ENCODE measurements at regions not wholly inside any gene's neighbourhood (a gene's known extent, or its start where the extent isn't known, plus 50 kb on each side); places are given as distances from the start of the nearest gene placed in this dataset.

GRCh38 chr17:28261219-28261618 lies 57.8 kb upstream of the TMEM97 start:
- Histone ChIP-seq H3K4me2 (ENCODE audit: low read depth, low read length) (no peak overlapping the region), H4K91ac (ENCODE audit: insufficient read depth, low read depth, low read length) (no peak overlapping the region), H4K8ac (ENCODE audit: low read depth in 2 of 2, low read length in 2 of 2) (no peak overlapping the region), H3K36me3 (ENCODE audit: control insufficient read depth, insufficient read depth, low read length) (no peaks in the 10 kb centered on the region), H3K4me1 (ENCODE audit: control insufficient read depth, insufficient read depth, low read length) (no peaks in the 10 kb centered on the region), H2AFZ (replicated peaks; ENCODE audit: low read length, poor library complexity) (no peak overlapping the region), H3K9me3 (ENCODE audit: control insufficient read depth, insufficient read depth, low read length) (peaks cover 16% of the 10 kb centered on the region), H3K4ac (ENCODE audit: low read depth, low read length) (no peak overlapping the region), H3K4me3 (ENCODE audit: insufficient read depth, low read depth, low read length) (no peak overlapping the region), H3K23ac (ENCODE audit: low read depth, low read length) (no peak overlapping the region), H4K20me1 (ENCODE audit: insufficient read depth, low read length) (no peaks in the 10 kb centered on the region), H3K14ac (replicated peaks; ENCODE audit: low read depth, low read length) (no peak overlapping the region), H2BK20ac (ENCODE audit: low read depth, low read length) (no peak overlapping the region), H2AK5ac (ENCODE audit: low read depth, low read length) (no peak overlapping the region), H3K18ac (ENCODE audit: low read depth, low read length) (no peak overlapping the region), H2BK15ac (ENCODE audit: low read depth, low read length) (no peak overlapping the region), H3K79me1 (ENCODE audit: low read depth in 1 of 2, low read length in 2 of 2) (no peaks in the 10 kb centered on the region), H3K56ac (ENCODE audit: extremely low read depth, insufficient read depth, low read length) (no peak overlapping the region), H3K27ac (ENCODE audit: insufficient read depth, low read length) (no peak overlapping the region), H2BK5ac (ENCODE audit: low read depth, low read length, poor library complexity, severe bottlenecking) (no peak overlapping the region), H3K9ac (ENCODE audit: low read depth, low read length) (no peak overlapping the region), H3K9me1 (ENCODE audit: insufficient read depth, low read length) (no peaks in the 10 kb centered on the region), H2AK9ac (replicated peaks; ENCODE audit: low read depth, low read length, poor library complexity) (no peak overlapping the region), H3K27me3 (ENCODE audit: control insufficient read depth, insufficient read depth, low read length) (peaks cover 13% of the 10 kb centered on the region), H2BK120ac (ENCODE audit: low read depth, low read length) (no peak overlapping the region), H4K5ac (ENCODE audit: low read depth, low read length) (no peak overlapping the region)
- BruUV-seq (replicated peaks) = no TSS peak
- ChIA-PET POLR2A (ENCODE audit: unreplicated experiment) (no interaction called here), CTCF (interaction anchor here (0.6 to 1.0 kb wide), 2 partner anchors 405 to 456 kb away, joined by 3 read pairs; no protein-coding TSS in a partner anchor)
- DNase-seq (no peak), ATAC-seq (ENCODE audit: low read depth) (no peak)
- TF ChIP-seq MXI1 (IDR thresholded peaks at IDR 0.05; ENCODE audit: borderline replicate concordance, low read depth, low read length) (no peak), CHD1 (IDR thresholded peaks at IDR 0.05; ENCODE audit: low read depth, low read length) (no peak), CTCF (conservative IDR thresholded peaks at IDR 0.05; ENCODE audit: low read depth, low read length) (no peak), BHLHE40 (IDR thresholded peaks at IDR 0.05; ENCODE audit: low read depth, low read length) (no peak), MAZ (IDR thresholded peaks at IDR 0.05; ENCODE audit: borderline replicate concordance, low read depth, low read length) (no peak), ELK1 (IDR thresholded peaks at IDR 0.05; ENCODE audit: borderline replicate concordance, low read depth, low read length) (no peak), NFE2L2 (IDR thresholded peaks at IDR 0.05; ENCODE audit: low read depth, low read length) (no peak), RFX5 (IDR thresholded peaks at IDR 0.05; ENCODE audit: low read depth, low read length) (no peak), MAFK (IDR thresholded peaks at IDR 0.05; ENCODE audit: low read depth, low read length) (no peak), SMC3 (IDR thresholded peaks at IDR 0.05; ENCODE audit: low read depth, low read length) (no peak), CEBPB (IDR thresholded peaks at IDR 0.05; ENCODE audit: low read depth, low read length) (no peak), FOS (IDR thresholded peaks at IDR 0.05; ENCODE audit: low read depth, low read length) (no peak), POLR2A (IDR thresholded peaks at IDR 0.05; ENCODE audit: low read depth, low read length) (no peak), RAD21 (IDR thresholded peaks at IDR 0.05; ENCODE audit: low read length) (no peak), RCOR1 (IDR thresholded peaks at IDR 0.05; ENCODE audit: insufficient replicate concordance, low read length) (no peak)
- TF ChIP-seq, protein P1, sequence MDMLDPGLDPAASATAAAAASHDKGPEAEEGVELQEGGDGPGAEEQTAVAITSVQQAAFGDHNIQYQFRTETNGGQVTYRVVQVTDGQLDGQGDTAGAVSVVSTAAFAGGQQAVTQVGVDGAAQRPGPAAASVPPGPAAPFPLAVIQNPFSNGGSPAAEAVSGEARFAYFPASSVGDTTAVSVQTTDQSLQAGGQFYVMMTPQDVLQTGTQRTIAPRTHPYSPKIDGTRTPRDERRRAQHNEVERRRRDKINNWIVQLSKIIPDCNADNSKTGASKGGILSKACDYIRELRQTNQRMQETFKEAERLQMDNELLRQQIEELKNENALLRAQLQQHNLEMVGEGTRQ (IDR thresholded peaks at IDR 0.05; ENCODE audit: low read depth, low read length) = no peak
- in situ Hi-C loops (cut with MboI; ENCODE audit: low sequenced_read_pairs) = no loop called here
- dilution Hi-C loops (cut with HindIII; ENCODE audit: low sequenced_read_pairs, unreplicated experiment) = no loop called here
- WGBS, 2 experiments (ENCODE audit: extremely low coverage in 2 of 2, insufficient read length in 1 of 2) = no CpG with 5 or more reads among the region's 2 CpGs
- intact Hi-C loops (cut with micrococcal nuclease) = no loop called here
